ENCODE measurements at regions not wholly inside any gene's neighbourhood (a gene's known extent, or its start where the extent isn't known, plus 50 kb on each side); places are given as distances from the start of the nearest gene placed in this dataset.
"Not testable (repeated sequence)": the region's sequence is repeated elsewhere in the genome, so short reads cannot be mapped to it uniquely, and the experiment has no call there.

DNA sequence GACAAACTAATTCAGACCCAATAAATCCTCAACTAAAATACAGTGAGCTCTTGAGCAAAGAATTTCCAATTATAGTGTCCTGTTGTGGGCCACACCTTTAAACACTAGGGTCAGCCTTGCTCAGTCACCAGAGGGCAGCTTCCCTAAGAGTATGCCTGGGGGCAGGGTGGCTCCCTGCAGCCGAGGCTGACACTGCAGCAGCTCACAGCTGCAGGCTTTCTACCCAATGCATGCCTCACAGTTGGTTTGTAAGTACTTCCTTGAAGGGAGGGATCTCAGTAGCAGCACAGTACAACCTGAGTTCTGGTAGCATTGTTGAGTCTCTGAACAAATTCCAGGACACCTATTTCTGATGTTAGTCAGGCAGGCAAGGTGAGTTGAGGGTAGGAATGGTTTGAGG lies 335.6 kb downstream of the TUSC7 start:
- in situ Hi-C loops (cut with HindIII; ENCODE audit: low sequenced_read_pairs) = no loop called here
- no peak for DNase-seq (ENCODE audit: low spot score)

DNA sequence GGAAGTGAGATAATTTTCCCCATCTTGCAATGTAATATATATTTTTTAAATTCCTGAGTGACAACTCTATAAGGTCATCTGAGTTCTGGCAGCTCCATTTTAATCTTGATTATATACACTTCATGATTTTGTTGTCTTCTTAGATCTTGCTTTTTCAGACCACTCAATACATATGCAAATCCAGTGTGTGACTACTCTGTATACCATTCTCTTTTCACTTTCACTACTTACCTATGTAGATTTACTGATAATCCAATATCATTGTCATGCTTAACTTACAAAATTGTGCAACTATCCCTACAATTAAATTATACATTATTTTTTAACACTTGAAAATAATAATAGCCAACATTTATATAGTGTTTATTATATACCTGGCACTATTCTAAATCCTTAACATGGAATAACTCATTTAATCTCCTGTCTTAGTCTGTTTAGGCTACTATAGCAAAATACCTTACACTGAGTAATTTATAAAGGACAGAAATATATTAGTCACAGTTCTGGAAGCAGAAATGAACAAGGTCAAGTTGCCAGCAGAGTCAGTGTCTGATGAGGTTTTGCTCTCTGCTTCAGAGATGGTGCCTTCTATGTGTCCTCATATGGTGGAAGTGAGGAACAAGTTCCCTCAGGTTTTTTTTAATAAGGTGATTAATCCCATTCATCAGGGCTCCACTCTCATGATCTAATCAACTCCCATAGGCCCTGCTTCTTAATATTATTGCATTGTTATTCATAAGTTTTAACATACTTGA lies 338.5 kb downstream of the TUSC7 start:
- DNase-seq (ENCODE audit: low spot score) = no peak
- in situ Hi-C loops (cut with HindIII; ENCODE audit: low sequenced_read_pairs) = no loop called here

DNA sequence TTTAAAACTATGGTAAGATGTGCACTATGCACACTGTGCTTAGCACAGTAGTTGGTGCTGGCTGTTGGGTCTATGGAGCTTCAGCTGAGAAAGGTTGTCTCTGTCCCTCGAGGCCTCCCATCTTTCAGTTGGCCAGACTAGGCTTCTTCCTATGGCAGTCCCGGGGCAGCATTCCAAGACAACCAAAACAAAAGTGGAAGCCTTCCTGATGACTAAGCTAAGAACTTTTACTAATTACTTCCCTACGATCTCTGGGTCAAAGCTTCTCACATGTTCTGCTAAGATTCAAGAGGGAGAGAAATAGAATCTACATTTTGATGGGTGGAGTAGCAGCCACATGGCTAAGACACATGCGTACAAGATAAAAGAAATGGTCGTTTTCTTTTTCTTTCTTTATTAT lies 342.8 kb downstream of the TUSC7 start:
- DNase-seq (ENCODE audit: low spot score) = no peak
- in situ Hi-C loops (cut with HindIII; ENCODE audit: low sequenced_read_pairs) = no loop called here

DNA sequence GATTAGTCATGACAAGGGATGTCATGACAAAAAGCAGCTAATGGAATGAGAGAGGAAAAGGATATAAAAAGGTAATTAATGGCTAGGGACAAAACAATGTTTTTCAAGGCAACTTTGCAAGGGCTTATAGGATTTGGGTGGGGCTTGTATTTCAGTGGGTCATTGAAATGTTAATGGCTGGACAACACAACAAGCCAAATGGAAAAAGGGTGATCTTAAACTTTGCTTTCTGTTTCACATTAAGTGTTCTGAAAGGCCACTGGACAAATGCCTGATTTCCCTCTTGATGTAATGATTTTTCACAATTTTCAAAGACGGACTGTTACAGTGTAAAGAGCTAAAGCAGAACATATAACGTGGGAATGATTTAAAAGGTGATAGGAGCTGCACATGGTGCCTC lies 345.0 kb downstream of the TUSC7 start:
- in situ Hi-C loops (cut with HindIII; ENCODE audit: low sequenced_read_pairs) = no loop called here
- no peak for DNase-seq (ENCODE audit: low spot score)

DNA sequence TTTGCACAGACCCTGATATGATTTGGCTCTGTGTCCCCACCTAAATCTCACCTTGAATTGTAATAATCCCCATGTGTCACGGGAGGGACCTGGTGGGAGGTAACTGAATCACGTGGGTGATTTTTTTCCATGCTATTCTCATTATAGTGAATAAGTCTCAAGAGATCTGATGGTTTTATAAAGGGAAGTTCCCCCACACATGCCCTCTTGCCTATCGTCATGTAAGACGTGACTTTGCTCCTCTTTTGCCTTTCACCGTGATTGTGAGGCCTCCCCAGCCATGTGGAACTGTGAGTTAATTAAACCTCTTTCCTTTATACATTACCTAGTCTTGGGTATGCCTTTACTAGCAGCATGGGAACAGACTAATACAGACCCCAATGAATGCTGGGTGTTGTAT lies 347.4 kb downstream of the TUSC7 start:
- DNase-seq (ENCODE audit: low spot score); in situ Hi-C loops (cut with HindIII; ENCODE audit: low sequenced_read_pairs): not testable (repeated sequence)

DNA sequence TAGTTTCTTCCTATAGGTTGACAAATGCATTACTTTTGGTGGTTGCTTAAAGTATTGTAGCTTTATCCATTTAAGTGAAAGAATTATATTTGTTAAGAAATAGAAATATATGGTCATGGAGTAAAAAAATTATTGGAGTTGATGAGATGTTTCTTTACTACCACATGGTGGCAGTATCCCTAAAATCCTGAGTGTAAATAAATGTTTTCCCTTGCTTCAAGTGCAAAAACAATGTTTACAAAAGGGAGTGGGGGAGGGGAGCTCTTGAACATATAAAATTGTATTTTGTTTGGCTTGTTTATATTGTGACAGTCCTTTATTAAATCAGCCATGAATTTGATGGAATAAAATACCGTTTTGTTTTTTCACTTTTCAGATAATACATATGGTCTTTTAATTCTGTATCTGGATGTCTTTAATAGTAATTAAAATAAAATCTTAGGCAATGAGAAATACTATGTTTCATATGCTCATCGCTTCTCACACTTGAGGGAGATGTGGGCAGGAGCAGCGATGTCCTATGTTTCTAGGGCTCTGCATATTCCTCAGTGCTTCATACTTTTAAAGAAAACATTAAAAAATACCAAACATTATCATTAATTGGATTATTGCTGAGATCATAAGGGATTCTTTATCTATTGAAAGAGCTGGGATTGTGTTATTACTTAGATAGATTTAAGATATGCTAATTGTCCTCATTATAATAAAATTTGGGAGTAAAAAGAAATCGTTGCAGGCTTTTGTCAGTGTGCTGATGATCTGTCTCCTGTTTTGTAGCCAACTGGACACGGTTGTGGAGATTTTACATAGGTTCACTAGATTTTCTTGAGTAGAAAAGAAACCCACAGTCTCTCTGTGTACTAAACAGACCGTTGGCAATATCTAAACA lies 349.7 kb downstream of the TUSC7 start:
- in situ Hi-C loops (cut with HindIII; ENCODE audit: low sequenced_read_pairs) = no loop called here
- DNase-seq (ENCODE audit: low spot score) = peak; percentile 29

DNA sequence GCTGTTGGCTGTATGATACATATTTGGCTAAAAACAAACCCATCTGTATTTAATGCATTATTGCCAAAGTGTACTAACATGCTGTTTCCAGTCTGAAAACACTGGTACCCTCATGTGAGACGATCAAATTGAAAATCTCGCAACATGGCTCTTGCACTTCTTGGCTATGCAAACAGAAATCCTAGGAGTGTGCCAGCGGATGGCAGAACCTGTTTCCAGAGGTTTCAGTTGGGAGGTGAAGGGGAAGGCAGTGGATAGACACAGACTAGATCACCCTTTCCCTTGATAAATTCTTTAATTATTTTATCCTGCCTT lies 350.3 kb downstream of the TUSC7 start:
- no peak for DNase-seq (ENCODE audit: low spot score)
- in situ Hi-C loops (cut with HindIII; ENCODE audit: low sequenced_read_pairs) = no loop called here

DNA sequence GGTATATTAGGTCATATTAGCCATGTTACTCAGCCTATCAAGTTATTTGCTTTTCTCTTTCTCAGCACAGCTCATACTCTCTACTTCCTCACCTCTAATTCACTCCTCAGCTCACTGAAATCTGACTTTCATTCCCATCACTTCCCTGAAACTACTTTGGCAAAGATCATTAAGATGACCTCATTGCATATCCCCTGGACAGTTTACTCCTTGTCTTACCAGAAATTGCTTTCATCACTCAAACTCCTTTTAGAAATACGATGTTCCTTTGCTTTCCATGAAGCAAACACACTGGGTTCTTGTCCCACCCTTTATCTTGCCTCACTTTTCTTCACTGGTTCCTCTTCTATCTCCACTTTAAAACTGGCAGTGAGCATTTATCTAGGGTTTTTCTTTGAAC lies 354.4 kb downstream of the TUSC7 start:
- DNase-seq (ENCODE audit: low spot score) = no peak
- in situ Hi-C loops (cut with HindIII; ENCODE audit: low sequenced_read_pairs) = no loop called here

DNA sequence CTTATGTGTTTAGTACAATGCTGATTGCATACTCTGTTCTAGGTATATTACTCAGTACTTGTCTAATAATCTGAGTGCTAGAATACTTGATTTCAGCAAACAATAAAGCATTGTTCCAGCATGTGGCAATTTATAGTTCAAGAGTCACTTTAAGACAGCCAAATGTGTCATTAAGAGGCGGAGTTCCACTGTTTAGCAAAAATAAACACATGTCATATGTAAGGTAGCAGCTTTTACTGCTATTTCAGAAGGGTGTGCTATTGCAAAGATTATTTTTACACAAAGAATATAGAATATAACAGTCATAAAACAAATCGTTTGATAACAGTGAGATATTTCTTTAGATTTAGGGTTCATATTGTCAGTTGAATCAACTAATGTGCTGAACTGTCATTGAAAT lies 358.7 kb downstream of the TUSC7 start:
- in situ Hi-C loops (cut with HindIII; ENCODE audit: low sequenced_read_pairs) = no loop called here
- no peak for DNase-seq (ENCODE audit: low spot score)

DNA sequence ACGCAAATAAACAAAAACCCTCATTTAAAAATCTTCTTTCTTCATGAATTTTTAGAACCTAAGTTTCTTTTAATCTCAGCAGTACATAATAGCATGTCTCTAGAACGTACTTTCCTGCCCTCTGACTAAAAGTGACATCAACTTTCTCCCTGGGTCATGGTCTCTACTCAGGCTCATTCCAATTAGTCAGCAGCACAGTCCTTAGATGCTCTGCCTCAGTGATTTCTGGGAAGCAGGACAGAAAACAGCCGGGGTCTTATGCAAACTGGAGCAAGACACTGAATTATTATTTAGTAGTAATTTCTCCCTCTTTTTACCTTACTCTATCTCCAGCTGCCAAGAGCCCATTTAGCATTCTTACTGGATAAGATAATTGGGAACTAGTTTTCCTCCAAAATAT lies 365.2 kb downstream of the TUSC7 start:
- DNase-seq (ENCODE audit: low spot score) = peak; percentile 37
- in situ Hi-C loops (cut with HindIII; ENCODE audit: low sequenced_read_pairs) = no loop called here

DNA sequence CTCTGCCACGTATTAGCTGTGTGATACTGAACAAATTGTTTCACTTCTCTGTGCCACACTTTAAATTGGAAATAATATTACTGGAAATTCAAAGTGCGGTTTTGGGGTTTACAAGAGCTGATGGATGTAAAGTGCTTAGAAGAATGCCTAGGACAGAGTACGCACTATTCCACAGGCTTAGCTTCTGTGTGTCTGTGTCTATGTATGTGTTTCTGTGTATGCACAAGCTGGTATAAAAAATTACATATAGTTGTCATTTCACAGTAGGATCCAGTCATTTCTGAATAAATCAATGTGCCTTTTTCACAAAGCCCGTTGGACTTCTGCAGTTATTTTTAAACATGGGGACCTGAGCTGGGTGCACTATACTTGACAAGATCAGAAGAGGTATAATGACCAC lies 370.4 kb downstream of the TUSC7 start:
- in situ Hi-C loops (cut with HindIII; ENCODE audit: low sequenced_read_pairs) = no loop called here
- DNase-seq (ENCODE audit: low spot score) = no peak

DNA sequence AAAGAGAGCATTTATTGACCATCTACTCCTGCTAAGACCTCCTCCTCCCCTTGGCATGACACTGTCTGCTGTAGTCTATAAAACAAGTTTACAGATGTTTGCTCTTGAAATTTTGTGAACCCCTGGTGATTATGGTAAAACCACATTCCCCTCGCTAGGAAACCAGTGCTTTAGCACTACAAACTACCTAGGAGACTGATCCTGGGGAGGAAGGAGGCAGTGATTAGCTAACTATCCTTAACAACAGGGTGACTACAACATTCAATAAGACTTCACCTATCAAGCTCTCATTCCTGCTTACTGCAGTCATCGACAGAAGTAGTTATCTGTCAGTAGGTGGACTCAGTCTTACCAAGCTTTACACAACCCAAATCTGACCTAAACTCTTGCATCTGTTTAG lies 371.3 kb downstream of the TUSC7 start:
- no peak for DNase-seq (ENCODE audit: low spot score)
- in situ Hi-C loops (cut with HindIII; ENCODE audit: low sequenced_read_pairs) = no loop called here

DNA sequence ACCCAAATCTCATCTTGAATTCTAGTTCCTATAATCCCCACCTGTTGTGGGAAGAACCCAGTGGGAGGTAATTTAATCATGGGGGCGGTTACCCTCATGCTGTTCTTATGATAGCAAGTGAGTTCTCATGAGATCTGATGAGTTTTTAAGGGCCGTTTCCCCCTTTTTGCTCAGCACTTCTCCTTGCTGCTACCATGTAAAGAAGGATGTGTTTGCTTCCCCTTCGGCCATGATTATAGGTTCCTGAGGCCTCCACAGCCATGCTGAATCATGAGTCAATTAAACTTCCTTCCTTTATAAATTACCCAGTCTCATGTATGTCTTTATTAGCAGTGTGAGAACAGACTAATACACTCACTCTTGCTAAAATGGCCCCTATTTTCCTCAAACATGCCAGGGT lies 374.7 kb downstream of the TUSC7 start:
- in situ Hi-C loops (cut with HindIII; ENCODE audit: low sequenced_read_pairs) = no loop called here
- DNase-seq (ENCODE audit: low spot score) = no peak

DNA sequence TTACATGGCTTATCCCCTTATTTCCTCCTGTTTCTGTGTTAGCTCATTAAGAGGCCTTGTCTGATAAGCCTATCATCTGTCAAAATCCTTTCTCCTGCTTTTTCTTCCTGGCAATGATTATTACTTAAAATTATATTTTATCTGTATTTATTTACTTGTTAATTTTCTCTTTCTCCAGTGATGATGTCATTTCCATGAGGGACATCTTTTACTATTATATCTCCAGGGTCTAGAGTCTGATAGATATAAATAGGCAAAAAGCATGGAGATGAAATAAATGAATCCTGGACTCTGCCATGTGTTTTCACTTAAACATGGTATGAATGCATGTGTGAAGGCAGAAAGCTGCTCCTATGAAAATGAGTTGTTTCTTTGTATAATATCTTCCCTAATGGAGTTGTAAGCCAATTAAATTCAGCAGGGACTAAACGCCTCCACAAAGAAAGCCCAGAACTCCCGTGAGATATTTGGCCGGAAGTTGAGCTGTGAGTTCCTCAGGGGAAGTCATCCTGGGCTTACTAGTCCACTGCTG lies 375.2 kb downstream of the TUSC7 start:
- DNase-seq (ENCODE audit: low spot score) = no peak
- in situ Hi-C loops (cut with HindIII; ENCODE audit: low sequenced_read_pairs) = no loop called here

DNA sequence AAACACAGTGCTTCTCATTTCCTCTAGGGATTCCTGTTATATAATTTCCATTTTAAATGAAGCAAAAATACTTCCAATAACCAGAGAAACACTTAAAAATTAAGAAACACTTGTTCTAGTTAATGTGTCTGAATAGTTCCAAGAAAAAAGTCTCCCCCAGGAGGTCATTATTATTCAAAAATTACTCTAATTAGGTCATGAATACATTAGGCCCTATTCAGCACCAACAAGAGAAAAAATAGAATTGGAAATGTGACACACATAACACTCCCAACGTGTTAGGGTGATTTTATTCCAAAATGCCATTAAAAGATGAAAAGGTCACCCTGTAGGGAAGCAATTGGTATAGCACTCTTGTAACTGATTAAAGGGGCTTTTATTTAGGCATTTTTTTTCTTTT lies 382.1 kb downstream of the TUSC7 start:
- peak; percentile 8 for DNase-seq (ENCODE audit: low spot score)
- in situ Hi-C loops (cut with HindIII; ENCODE audit: low sequenced_read_pairs) = no loop called here

DNA sequence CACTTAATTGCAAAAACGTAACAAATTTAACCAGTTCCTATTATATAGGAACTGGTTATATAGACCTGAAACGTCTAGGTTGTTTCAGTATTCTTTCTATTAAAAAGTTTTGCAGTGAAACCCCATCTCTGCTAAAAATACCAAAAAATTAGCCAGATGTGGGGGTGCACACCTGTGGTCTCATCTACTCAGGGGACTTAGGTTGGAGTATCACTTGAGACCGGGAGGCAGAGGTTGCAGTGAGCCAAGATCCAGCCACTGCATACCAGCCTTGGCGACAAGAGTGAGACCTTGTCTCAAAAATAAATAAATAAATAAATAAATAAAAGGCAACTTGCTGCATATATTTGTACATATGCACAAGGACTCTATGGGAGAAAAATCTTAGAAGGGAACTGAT lies 387.0 kb downstream of the TUSC7 start:
- DNase-seq (ENCODE audit: low spot score) = no peak
- in situ Hi-C loops (cut with HindIII; ENCODE audit: low sequenced_read_pairs) = no loop called here

DNA sequence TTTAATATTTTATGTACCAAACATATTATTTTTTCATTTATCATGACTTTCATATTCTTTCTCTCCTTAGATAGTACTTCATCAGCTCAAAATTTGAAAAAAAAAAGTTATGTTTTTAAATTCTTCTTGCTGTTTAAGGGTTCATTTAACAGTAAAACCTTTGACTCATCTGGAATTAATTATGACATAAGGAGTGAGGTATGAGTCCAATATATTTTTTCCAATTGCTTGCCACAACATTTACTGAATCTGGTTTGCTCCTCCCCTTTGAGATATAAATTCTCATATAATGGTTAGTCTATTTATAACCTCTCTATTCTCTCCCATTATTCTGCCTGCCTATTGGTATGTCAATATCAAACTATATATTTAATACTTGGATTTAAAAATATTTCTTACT lies 387.8 kb downstream of the TUSC7 start:
- DNase-seq (ENCODE audit: low spot score) = no peak
- in situ Hi-C loops (cut with HindIII; ENCODE audit: low sequenced_read_pairs) = no loop called here

DNA sequence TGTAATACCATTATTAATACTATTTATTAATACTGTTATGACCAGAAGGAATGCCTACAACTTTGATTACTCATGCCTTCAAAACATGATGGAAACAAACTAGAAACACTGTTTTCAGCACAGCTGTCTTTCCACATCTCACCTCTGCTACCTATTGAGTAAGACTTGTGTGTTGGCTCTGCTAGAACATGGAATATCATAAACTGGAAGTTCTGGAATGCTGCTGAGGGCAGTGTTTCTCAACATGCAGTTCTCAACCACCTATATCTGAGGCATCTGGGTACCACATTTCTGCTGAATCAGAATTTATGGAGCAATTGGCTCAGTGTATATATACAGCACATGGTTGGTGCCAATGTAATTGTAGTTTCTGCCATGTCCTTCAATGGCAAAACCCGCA lies 392.1 kb downstream of the TUSC7 start:
- no peak for DNase-seq (ENCODE audit: low spot score)
- in situ Hi-C loops (cut with HindIII; ENCODE audit: low sequenced_read_pairs) = no loop called here

DNA sequence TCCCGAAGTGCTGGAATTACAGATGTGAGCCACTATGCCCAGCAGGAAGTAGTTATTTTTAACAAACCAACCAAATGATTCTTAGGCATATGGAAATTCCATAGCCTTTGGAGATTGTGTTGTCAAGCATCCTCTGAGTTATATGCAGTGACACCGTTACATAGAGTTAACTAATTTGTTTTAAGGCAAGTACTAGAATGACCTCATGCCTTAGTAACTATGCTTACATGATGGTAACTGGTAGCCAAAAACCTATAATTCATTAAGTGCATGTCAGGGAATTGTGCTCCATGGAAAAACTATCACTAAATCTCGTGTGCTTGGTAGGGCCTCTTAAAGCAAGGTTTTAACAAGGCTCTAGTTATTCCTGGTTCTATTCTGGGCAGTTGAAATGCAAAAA lies 392.8 kb downstream of the TUSC7 start:
- no peak for DNase-seq (ENCODE audit: low spot score)
- in situ Hi-C loops (cut with HindIII; ENCODE audit: low sequenced_read_pairs) = no loop called here

DNA sequence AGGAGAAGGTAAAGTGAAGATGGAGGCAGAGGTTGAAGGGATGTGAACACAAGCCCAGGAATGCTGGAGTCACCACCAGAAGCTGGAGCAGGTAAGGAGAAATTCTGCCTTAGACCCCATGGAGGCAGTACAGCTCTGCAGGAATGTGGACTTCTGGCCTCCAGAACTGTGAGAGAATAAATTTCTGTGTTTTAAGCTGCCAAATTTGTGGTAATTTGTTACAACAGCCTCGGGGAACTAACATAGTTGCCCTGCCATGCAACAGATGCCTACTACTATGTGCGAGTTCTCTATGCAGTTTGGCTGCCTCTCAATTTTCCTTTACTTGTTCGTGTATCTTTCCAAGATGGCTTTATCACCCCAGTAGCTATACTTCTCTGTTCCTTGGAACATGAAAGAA lies 394.1 kb downstream of the TUSC7 start:
- in situ Hi-C loops (cut with HindIII; ENCODE audit: low sequenced_read_pairs) = no loop called here
- no peak for DNase-seq (ENCODE audit: low spot score)

DNA sequence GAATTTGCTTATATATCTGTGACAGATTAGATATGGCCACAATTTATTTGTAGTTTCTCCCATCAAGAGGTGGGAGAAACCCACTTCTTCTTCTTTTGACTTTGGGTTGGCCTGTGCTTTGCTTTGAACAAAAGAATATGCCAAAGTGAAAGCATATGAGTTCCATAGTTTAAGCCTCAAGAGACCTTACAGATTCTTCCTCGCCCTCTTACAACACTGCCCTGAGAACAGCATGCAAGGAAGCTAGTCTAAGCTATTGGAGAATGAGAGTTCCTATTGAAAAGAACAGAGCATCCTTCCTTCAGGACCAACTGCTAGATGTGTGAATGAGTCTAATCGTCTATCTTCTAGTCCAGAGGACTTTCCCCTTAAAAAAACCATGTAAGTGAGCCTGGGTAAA lies 394.8 kb downstream of the TUSC7 start:
- in situ Hi-C loops (cut with HindIII; ENCODE audit: low sequenced_read_pairs) = no loop called here
- no peak for DNase-seq (ENCODE audit: low spot score)

Measured in G401 (cell line).